ENCODE measurements at regions not wholly inside any gene's neighbourhood (a gene's known extent, or its start where the extent isn't known, plus 50 kb on each side); places are given as distances from the start of the nearest gene placed in this dataset.

- TF ChIP-seq CTCF (IDR thresholded peaks at IDR 0.05 in 8 of 11, conservative IDR thresholded peaks at IDR 0.05 in 3 of 11) (no peak), POLR2A (IDR thresholded peaks at IDR 0.05) (no peak), POLR2AphosphoS5 (IDR thresholded peaks at IDR 0.05) (no peak)
These were observed 170.0 kb upstream of the DAPK1 start for GRCh38 chr9:87327575-87328125.
